DND-41 (cell line): ENCODE measurements at regions not wholly inside any gene's neighbourhood (a gene's known extent, or its start where the extent isn't known, plus 50 kb on each side); places are given as distances from the start of the nearest gene placed in this dataset.

ENCODE experiments used
- ATAC-seq: fragments of 200-7000 bp; cut with Tn5 transposase; 3 replicates; pipeline ENCODE4 v1.9.1; 2021; ENCODE audit warnings: low read depth; ENCODE audit not compliant: insufficient read depth
- DNase-seq: peaks from one replicate; pipeline ENCODE4 v3.0.0-alpha.2; 2020
- H2AFZ ChIP-seq: 2 replicates; pipeline ENCODE4 v1.6.0; 2012; ENCODE audit warnings: low read depth, low read length
- H3K27ac ChIP-seq: 2 replicates; pipeline ENCODE4 v1.5.1; 2012; ENCODE audit warnings: low read length, inconsistent platforms
- H3K27me3 ChIP-seq: fragments of 200-600 bp; sonication (generic); 2 replicates; pipeline ENCODE4 v1.6.0; 2012; ENCODE audit warnings: low read length, mild to moderate bottlenecking, inconsistent platforms; ENCODE audit not compliant: insufficient read depth, poor library complexity
- H3K36me3 ChIP-seq: 2 replicates; pipeline ENCODE4 v1.5.1; 2012; ENCODE audit warnings: low read length, inconsistent platforms; ENCODE audit not compliant: insufficient read depth
- H3K4me1 ChIP-seq: 2 replicates; pipeline ENCODE4 v1.5.1; 2012; ENCODE audit warnings: mild to moderate bottlenecking, low read length; ENCODE audit not compliant: insufficient read depth
- H3K4me2 ChIP-seq: 2 replicates; pipeline ENCODE4 v1.6.0; 2012; ENCODE audit warnings: mild to moderate bottlenecking, moderate library complexity, low read length, inconsistent platforms; ENCODE audit not compliant: insufficient read depth
- H3K4me3 ChIP-seq, 2 experiments: fragments of 200-600 bp in 1 of 2; shearing (Covaris generic) in 1 of 2; 2 replicates each; pipeline ENCODE4 v1.5.1; 2012 to 2016; ENCODE audit warnings: inconsistent platforms in 2 of 2, low read length in 2 of 2, mild to moderate bottlenecking in 2 of 2, low read depth in 1 of 2, moderate library complexity in 1 of 2
- H3K79me2 ChIP-seq: 2 replicates; pipeline ENCODE4 v1.6.0; 2012; ENCODE audit warnings: low read length, inconsistent platforms; ENCODE audit not compliant: insufficient read depth
- H3K9ac ChIP-seq: 2 replicates; pipeline ENCODE4 v1.6.0; 2012; ENCODE audit warnings: low read depth, mild to moderate bottlenecking, inconsistent platforms, low read length, moderate library complexity
- H3K9me3 ChIP-seq: 2 replicates; pipeline ENCODE4 v1.5.1; 2012; ENCODE audit warnings: low read length, moderate library complexity, mild to moderate bottlenecking, inconsistent platforms; ENCODE audit not compliant: insufficient read depth, severe bottlenecking
- H4K20me1 ChIP-seq: 2 replicates; pipeline ENCODE4 v1.6.0; 2012; ENCODE audit warnings: low read length; ENCODE audit not compliant: insufficient read depth
- EZH2 ChIP-seq: IDR thresholded peaks from 3 replicates; pipeline ENCODE4 v1.6.1; 2012; ENCODE audit warnings: borderline replicate concordance, low read depth, mild to moderate bottlenecking, moderate library complexity, low read length, inconsistent platforms; ENCODE audit not compliant: severe bottlenecking
- TF ChIP-seq, protein P1 (sequence below): IDR thresholded peaks from 2 replicates; pipeline ENCODE4 v1.5.1; 2012; ENCODE audit warnings: borderline replicate concordance, low read length, moderate library complexity, mild to moderate bottlenecking; ENCODE audit not compliant: poor library complexity, severe bottlenecking; ENCODE audit errors: extremely low read depth

DNA sequence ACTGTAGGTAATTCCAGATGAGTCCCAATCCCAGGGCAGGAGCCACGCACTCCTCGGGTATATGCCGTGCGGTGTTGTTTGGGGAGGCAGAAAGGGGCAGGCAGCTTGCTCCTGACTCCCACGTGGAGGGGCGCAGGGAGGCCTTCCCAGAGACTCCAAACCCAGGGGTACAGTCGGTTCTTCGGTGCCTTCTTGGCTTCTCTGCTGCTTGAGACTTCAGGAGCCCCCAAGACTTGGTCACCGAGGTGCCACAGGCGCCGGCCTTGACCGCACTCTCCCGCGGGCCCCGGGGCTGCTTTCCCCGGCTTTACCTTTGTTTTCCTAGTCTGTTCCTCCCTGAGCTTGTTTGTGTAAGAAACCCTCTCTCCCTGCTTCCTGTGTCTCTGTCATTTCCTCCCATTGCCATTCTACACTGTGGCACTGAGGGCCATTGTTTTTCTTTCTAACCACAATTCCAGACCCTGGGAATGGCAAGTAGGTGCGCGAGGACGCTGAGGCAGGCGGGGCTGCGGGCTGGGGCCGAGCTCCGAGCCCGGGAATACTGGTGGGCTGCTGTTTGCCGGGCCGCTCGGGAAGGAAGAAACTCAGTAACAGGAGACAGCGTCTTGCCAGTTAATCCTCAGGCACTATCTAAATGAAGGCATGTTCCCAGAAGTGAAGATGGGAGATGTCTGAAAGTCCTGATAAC is 215.6 kb upstream of the HEY2 start:
- no peak for ATAC-seq
- no peaks in the 10 kb centered on the region for H3K36me3 ChIP-seq
- no peak overlapping the region for H3K27ac ChIP-seq
- no peak overlapping the region for H3K9ac ChIP-seq
- no peaks in the 10 kb centered on the region for H3K79me2 ChIP-seq
- no peaks in the 10 kb centered on the region for H4K20me1 ChIP-seq
- H3K4me2 ChIP-seq = no peak overlapping the region
- no peaks in the 10 kb centered on the region for H3K4me1 ChIP-seq
- H2AFZ ChIP-seq = no peak overlapping the region
- H3K9me3 ChIP-seq = no peaks in the 10 kb centered on the region
- no peak for TF ChIP-seq EZH2
- TF ChIP-seq, protein P1, sequence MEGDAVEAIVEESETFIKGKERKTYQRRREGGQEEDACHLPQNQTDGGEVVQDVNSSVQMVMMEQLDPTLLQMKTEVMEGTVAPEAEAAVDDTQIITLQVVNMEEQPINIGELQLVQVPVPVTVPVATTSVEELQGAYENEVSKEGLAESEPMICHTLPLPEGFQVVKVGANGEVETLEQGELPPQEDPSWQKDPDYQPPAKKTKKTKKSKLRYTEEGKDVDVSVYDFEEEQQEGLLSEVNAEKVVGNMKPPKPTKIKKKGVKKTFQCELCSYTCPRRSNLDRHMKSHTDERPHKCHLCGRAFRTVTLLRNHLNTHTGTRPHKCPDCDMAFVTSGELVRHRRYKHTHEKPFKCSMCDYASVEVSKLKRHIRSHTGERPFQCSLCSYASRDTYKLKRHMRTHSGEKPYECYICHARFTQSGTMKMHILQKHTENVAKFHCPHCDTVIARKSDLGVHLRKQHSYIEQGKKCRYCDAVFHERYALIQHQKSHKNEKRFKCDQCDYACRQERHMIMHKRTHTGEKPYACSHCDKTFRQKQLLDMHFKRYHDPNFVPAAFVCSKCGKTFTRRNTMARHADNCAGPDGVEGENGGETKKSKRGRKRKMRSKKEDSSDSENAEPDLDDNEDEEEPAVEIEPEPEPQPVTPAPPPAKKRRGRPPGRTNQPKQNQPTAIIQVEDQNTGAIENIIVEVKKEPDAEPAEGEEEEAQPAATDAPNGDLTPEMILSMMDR = no peak
- DNase-seq = no peak
- H3K27me3 ChIP-seq = no peaks in the 10 kb centered on the region
- no peak overlapping the region for H3K4me3 ChIP-seq

DNA sequence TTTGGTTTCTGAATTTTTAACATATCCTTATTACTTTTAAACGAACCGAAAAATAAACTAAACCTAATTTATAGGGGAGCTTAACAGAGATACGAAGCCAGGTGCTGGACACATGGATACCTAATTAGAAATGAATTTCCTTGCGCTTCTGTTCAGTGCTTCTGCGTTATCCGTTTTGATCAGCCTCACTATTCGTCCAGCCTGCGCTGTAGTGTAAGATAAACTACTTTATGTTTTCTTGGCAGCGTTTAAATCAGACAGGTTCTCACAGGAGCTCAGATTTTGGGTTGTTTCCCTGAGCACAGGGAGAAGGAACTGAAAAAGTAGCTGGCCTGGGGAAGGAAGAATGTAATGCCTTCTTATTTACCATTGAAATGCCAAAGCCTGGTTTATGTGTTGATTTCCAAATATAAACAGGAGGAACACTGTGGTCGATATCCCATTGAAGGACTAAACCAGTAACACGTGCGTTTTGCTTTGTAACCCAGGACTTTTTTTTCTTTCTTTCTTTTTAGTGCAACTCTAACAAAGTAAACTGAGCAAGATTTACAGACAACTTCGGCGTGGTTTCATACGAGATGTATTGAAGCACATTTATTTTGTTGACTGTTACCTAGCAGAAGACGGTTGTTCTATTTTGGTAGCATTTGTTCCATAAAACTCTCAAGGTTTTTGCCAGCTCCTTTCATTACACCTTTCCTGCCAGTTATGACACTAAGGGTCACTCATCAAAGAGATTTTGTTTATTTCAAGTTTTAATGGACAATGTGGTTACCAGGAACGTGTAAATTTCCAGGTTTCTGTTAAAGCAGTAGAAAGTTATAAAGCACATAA is 214.8 kb upstream of the HEY2 start:
- Histone ChIP-seq H3K4me2 (no peak overlapping the region), H3K9ac (no peak overlapping the region), H3K9me3 (no peaks in the 10 kb centered on the region), H4K20me1 (no peaks in the 10 kb centered on the region), H2AFZ (no peak overlapping the region), H3K4me1 (no peaks in the 10 kb centered on the region), H3K4me3 (no peak overlapping the region), H3K27me3 (no peaks in the 10 kb centered on the region), H3K79me2 (no peaks in the 10 kb centered on the region), H3K36me3 (no peaks in the 10 kb centered on the region), H3K27ac (no peak overlapping the region)
- TF ChIP-seq, protein P1 = no peak
- no peak for TF ChIP-seq EZH2
- no peak for ATAC-seq
- DNase-seq = no peak

DNA sequence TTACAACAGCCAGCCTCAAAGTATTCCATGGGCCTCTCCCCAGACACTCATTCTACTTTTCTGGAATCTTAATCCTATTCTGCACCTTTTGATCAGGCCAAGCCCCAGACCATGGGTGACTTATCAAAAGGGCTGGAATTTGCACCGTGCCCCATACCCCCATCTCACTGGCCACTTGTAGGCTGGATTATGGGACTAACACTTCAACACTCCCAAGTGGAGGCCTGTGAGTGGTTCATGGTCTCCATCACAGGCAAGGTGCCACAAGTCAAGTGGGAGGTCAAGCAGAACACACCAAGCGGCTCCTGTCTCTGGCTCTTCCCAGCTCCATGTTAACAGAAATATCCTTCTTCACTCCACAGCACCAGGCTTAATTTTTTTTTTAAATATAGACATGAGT is 212.3 kb upstream of the HEY2 start:
- H3K9me3 ChIP-seq = no peaks in the 10 kb centered on the region
- no peaks in the 10 kb centered on the region for H3K27me3 ChIP-seq
- H2AFZ ChIP-seq = no peak overlapping the region
- no peaks in the 10 kb centered on the region for H3K36me3 ChIP-seq
- H3K4me2 ChIP-seq = no peak overlapping the region
- no peak overlapping the region for H3K9ac ChIP-seq
- no peaks in the 10 kb centered on the region for H4K20me1 ChIP-seq
- no peak overlapping the region for H3K4me3 ChIP-seq
- ATAC-seq (no peak), DNase-seq (no peak)
- TF ChIP-seq, protein P1 = no peak
- TF ChIP-seq EZH2 = no peak
- H3K27ac ChIP-seq = no peak overlapping the region
- no peaks in the 10 kb centered on the region for H3K4me1 ChIP-seq
- no peaks in the 10 kb centered on the region for H3K79me2 ChIP-seq
